Activated B cell treated with CpG ODN at 0.5 μM for 24 hours (primary cell): ENCODE measurements at regions not wholly inside any gene's neighbourhood (a gene's known extent, or its start where the extent isn't known, plus 50 kb on each side); places are given as distances from the start of the nearest gene placed in this dataset.
"Not testable (repeated sequence)": the region's sequence is repeated elsewhere in the genome, so short reads cannot be mapped to it uniquely, and the experiment has no call there.

ENCODE experiments used
- ATAC-seq: fragments of 200-7000 bp; cut with Tn5 transposase; one replicate; pipeline ENCODE4 v1.10.0; 2021; ENCODE audit warnings: low read depth, mild to moderate bottlenecking, moderate library complexity
- CTCF ChIA-PET: fragments of 350-600 bp; sonication (Branson Sonifier 250); formaldehyde crosslinking; loops from one replicate; lab custom pipeline; 2021; ENCODE audit warnings: antibody characterized with exemption; lab: Charles Lee
- POLR2A ChIA-PET: fragments of 350-600 bp; sonication (Branson Sonifier 250); formaldehyde crosslinking; loops from one replicate; lab custom pipeline; 2021; ENCODE audit warnings: antibody characterized with exemption; lab: Charles Lee
- DNase-seq: peaks from one replicate; pipeline ENCODE4 v3.0.0; 2022
- H3K27ac Mint-ChIP-seq: one replicate; pipeline ENCODE4 v1.8.0; 2020; ENCODE audit warnings: mixed read lengths
- H3K27me3 Mint-ChIP-seq: one replicate; pipeline ENCODE4 v1.8.0; 2021; ENCODE audit warnings: mixed read lengths
- H3K36me3 Mint-ChIP-seq: one replicate; pipeline ENCODE4 v1.8.0; 2021; ENCODE audit warnings: low read depth, mixed read lengths
- H3K4me1 Mint-ChIP-seq: one replicate; pipeline ENCODE4 v1.8.0; 2021; ENCODE audit warnings: mixed read lengths
- H3K4me3 Mint-ChIP-seq: one replicate; pipeline ENCODE4 v1.8.0; 2020; ENCODE audit warnings: mild to moderate bottlenecking, mixed read lengths
- H3K9me3 Mint-ChIP-seq: one replicate; pipeline ENCODE4 v1.8.0; 2020; ENCODE audit warnings: mixed read lengths
- intact Hi-C: fragments of 100-400 bp; cut with micrococcal nuclease; formaldehyde crosslinking; loops from one replicate; pipeline ENCODE4 v1.15.1; 2024
- TF ChIP-seq, protein P1 (sequence below): fragments of 200-600 bp; IDR thresholded peaks from one replicate; pipeline ENCODE4 v1.8.0; 2022; ENCODE audit warnings: antibody characterized with exemption, mild to moderate bottlenecking

DNA sequence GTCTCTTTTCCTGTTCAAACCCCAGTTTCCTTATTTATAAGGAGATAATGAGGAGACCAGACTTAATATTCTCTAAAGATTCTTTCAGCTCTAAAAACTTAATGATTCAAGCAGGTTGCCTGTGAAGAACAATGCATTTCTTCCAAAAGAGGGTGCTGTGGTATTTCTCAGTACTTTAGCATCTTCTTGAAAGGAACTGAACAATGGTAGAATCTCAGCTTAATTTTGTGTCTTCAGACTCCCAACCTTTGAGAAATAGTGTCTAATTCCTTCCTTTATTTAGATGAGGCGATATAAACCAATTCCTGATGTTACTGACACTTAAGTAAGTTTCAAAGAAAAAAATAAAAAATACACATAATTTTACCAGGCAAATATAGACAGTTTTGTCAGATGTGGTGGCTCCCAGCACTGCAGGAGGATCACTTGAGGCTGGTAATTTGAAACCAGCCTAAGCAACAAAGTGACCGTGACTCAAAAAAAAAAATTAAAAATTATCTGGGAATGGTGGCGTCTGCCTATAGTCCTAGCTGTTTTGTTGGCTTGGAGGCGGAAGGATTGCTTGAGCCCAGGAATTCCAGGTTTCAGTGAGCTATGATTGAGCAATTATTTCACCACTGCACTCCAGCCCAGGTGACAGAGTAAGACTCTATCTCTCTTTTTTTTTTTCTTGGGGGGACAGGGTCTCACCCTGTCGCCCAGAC is 76.9 kb upstream of the PSMA6 start:
- no peak for ATAC-seq
- intact Hi-C loops: loop anchor here (1.0 kb wide), 2 partner anchors 192 to 198 kb away; no protein-coding TSS in a partner anchor
- TF ChIP-seq, protein P1, sequence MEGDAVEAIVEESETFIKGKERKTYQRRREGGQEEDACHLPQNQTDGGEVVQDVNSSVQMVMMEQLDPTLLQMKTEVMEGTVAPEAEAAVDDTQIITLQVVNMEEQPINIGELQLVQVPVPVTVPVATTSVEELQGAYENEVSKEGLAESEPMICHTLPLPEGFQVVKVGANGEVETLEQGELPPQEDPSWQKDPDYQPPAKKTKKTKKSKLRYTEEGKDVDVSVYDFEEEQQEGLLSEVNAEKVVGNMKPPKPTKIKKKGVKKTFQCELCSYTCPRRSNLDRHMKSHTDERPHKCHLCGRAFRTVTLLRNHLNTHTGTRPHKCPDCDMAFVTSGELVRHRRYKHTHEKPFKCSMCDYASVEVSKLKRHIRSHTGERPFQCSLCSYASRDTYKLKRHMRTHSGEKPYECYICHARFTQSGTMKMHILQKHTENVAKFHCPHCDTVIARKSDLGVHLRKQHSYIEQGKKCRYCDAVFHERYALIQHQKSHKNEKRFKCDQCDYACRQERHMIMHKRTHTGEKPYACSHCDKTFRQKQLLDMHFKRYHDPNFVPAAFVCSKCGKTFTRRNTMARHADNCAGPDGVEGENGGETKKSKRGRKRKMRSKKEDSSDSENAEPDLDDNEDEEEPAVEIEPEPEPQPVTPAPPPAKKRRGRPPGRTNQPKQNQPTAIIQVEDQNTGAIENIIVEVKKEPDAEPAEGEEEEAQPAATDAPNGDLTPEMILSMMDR: no peak

DNA sequence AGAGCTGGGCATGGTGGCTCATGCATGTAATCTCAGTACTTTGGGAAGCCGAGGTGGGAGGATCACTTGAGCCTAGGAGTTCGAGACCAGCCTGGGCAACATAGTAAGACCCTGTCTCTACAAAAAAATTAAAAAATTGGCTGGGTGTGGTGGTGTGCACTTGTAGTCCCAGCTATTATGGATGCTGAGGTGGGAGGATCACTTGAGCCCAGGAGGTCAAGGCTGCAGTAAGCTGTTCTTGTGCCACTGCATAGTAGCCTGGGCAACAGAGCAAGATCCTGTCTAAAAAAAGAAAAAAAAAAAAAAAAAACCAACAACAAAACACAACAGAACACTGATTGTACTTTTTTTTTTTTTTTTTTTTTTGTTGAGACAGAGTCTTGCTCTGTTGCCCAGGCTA is 74.0 kb upstream of the PSMA6 start:
- CTCF ChIA-PET: interaction anchor here (0.5 to 1.0 kb wide), 2 partner anchors 186 to 256 kb away, joined by 3 read pairs; partner anchors contain the start of gene NFKBIA
- intact Hi-C loops: not testable (repeated sequence)

More for the DNA sequence above, 76.9 kb upstream of the PSMA6 start:
- Mint-ChIP-seq H3K9me3 (no peaks in the 10 kb centered on the region), H3K27ac (no peak overlapping the region), H3K27me3 (no peaks in the 10 kb centered on the region), H3K4me1 (no peaks in the 10 kb centered on the region), H3K36me3 (peaks cover 4% of the 10 kb centered on the region), H3K4me3 (no peak overlapping the region)
- CTCF ChIA-PET: interaction anchor here (0.9 to 2.2 kb wide), 11 partner anchors 15 to 207 kb away, joined by 3 to 18 read pairs (median 7); partner anchors contain the start of gene NFKBIA
- POLR2A ChIA-PET: interaction anchor here (1.7 kb wide), 1 partner anchor 190 kb away, joined by 20 read pairs; the partner anchor contains the start of gene NFKBIA
- no peak for DNase-seq

DNA sequence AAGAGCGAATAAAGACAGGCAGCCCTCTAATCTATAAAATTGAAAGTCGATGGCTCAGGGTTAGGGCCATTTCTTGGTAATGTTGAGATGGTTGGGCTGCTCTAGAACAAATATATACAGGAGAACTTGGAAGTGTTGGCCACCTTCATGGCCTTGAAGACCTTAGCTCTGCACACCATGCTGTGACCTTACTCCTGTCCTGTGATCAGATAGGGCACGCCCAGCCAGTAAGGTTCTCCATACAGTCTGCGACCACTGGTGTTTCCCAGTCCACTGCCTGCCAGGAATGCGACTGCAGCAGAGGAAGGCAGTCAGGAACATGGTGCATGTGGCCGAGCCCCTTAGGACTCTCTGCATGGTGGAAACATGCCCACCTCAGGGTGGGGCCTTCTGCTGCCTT is 73.2 kb upstream of the PSMA6 start:
- H3K4me3 Mint-ChIP-seq: no peak overlapping the region
- ChIA-PET POLR2A (interaction anchor here (2.3 kb wide), 1 partner anchor 186 kb away, joined by 7 read pairs; the partner anchor contains the start of gene NFKBIA), CTCF (interaction anchor here (0.7 kb wide), 1 partner anchor 10 kb away, joined by 3 read pairs; no protein-coding TSS in a partner anchor)
- intact Hi-C loops: no loop called here
- DNase-seq (no peak), ATAC-seq (no peak)
- H3K9me3 Mint-ChIP-seq: no peaks in the 10 kb centered on the region
- TF ChIP-seq, protein P1: no peak
- no peaks in the 10 kb centered on the region for H3K4me1 Mint-ChIP-seq
- no peaks in the 10 kb centered on the region for H3K27me3 Mint-ChIP-seq
- H3K27ac Mint-ChIP-seq: no peak overlapping the region
- H3K36me3 Mint-ChIP-seq: peaks cover 5% of the 10 kb centered on the region

More for the DNA sequence above, 74.0 kb upstream of the PSMA6 start:
- H3K4me3 Mint-ChIP-seq, H3K27ac Mint-ChIP-seq, H3K27me3 Mint-ChIP-seq, ATAC-seq, H3K36me3 Mint-ChIP-seq, H3K9me3 Mint-ChIP-seq, H3K4me1 Mint-ChIP-seq, DNase-seq: not testable (repeated sequence)
- POLR2A ChIA-PET: interaction anchor here (2.3 kb wide), 1 partner anchor 186 kb away, joined by 7 read pairs; the partner anchor contains the start of gene NFKBIA

DNA sequence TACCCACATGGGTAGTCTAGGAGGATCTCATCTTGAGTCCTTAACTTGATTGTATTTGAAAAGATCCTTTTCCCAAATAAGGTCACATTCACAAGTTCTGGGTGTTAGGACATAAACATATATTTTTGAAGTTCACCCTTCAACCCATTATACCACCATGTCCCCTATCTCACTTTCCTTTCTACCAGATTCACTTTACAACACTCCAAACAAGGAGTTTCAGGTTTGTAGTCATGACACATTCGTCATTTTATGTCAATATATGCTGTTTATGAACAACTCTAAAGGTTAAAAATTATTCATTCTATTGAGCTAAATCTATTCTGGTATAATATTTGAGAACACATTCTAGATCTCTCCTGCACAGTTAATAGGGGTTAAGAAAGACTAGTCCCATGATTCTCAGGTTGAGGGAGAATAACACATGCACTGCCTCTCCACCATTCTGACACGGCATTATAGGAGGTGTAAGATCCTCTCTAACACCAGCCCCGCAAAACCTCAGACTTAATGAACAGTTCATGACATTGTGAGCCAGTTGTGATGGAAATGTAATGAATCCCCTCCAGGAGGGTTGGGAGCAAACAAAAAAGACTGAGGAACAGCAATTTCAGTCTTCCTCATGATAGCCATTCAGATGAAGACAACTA is 72.0 kb upstream of the PSMA6 start:
- no peak overlapping the region for H3K27ac Mint-ChIP-seq
- no peak for ATAC-seq
- TF ChIP-seq, protein P1: no peak
- H3K27me3 Mint-ChIP-seq: no peaks in the 10 kb centered on the region
- no peak for DNase-seq
- no peaks in the 10 kb centered on the region for H3K9me3 Mint-ChIP-seq
- CTCF ChIA-PET: no interaction called here
- H3K4me1 Mint-ChIP-seq: no peaks in the 10 kb centered on the region
- H3K36me3 Mint-ChIP-seq: peaks cover 5% of the 10 kb centered on the region
- no peak overlapping the region for H3K4me3 Mint-ChIP-seq
- intact Hi-C loops: no loop called here
- POLR2A ChIA-PET: no interaction called here

DNA sequence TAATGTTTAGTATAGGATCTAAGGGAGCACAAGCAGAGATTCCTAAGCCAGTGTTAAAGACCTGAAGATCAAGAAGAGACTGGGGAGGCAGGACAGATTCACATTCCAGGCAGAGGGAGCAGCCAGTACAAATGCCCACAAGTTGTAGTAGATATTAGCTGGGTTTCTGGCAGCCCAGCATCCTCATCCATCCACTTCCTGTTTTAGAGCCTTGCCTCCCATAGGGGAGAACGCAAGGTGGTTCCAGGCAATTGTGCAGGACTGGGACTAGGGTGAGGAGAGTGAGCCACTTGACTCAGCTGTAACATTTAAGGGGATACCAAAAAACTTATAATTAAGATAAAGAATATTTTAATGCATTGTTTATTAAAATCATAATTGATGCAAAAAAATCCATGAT is 71.3 kb upstream of the PSMA6 start:
- no peaks in the 10 kb centered on the region for H3K4me1 Mint-ChIP-seq
- CTCF ChIA-PET: interaction anchor here (0.6 kb wide), 1 partner anchor 80 kb away, joined by 4 read pairs; no protein-coding TSS in a partner anchor
- no peak overlapping the region for H3K27ac Mint-ChIP-seq
- H3K36me3 Mint-ChIP-seq: peaks cover 5% of the 10 kb centered on the region
- H3K9me3 Mint-ChIP-seq: no peaks in the 10 kb centered on the region
- TF ChIP-seq, protein P1: no peak
- DNase-seq (no peak), ATAC-seq (no peak)
- POLR2A ChIA-PET: no interaction called here
- H3K4me3 Mint-ChIP-seq: no peak overlapping the region
- no peaks in the 10 kb centered on the region for H3K27me3 Mint-ChIP-seq
- intact Hi-C loops: no loop called here
